NT2/D1 (cell line): ENCODE measurements at regions not wholly inside any gene's neighbourhood (a gene's known extent, or its start where the extent isn't known, plus 50 kb on each side); places are given as distances from the start of the nearest gene placed in this dataset.

Experiments
- SUZ12 ChIP-seq: IDR thresholded peaks from 2 replicates; pipeline ENCODE4 v1.6.1; 2011; ENCODE audit not compliant: insufficient read length, insufficient read depth; ENCODE audit errors: extremely low read depth
- YY1 ChIP-seq: IDR thresholded peaks from 2 replicates; pipeline ENCODE4 v1.6.1; 2011; ENCODE audit not compliant: insufficient read length, insufficient read depth
- ZNF274 ChIP-seq: IDR thresholded peaks from 2 replicates; pipeline ENCODE4 v1.6.1; 2011; ENCODE audit warnings: mild to moderate bottlenecking, low read depth, low read length

DNA sequence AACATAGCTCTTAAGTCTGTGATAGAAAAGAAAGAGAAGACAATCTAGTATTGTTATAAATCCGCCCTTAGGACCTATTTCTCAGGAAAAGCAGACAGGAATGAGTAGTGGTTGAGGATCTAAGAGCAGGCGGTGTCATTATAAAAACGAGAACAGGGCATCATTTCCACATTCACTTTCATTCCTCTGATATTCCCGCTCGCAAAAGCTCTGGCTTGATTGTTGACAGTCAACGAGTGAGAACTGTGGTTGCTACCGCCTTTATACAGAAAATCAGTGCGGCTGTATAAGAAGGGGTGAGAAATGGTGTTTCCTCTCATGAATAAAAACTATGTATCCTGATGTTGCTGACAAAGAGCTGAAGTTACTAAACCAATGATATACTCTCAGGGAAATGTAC lies 1409.6 kb upstream of the WWC1 start:
- TF ChIP-seq ZNF274, result no peak
- no peak for TF ChIP-seq SUZ12
- TF ChIP-seq YY1, result no peak
